HG02885 (cell line): ENCODE measurements at regions not wholly inside any gene's neighbourhood (a gene's known extent, or its start where the extent isn't known, plus 50 kb on each side); places are given as distances from the start of the nearest gene placed in this dataset.

Experiments
- ATAC-seq: cut with Tn5 transposase; IDR thresholded peaks from one replicate; pipeline ENCODE4 v1.9.1; 2021; ENCODE audit warnings: mild to moderate bottlenecking; ENCODE audit not compliant: unreplicated experiment, poor library complexity

DNA sequence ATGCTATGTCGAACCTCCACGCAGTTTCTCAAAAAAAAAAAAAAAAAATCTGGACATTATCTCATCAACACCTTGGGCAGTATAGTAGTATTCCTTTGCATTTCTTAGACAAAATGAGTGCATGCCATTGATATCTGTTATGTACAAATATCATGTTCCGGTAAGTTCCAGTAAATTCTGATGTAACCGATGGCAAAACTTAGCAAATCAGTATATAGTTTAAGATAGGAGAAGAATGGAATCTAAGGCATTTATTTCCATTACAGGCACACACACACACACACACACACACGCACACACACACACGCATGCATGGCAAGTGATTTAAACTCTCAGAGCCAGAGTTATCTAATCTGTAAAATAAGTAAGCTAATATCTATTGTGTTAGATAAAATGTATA, 356.5 kb upstream of the TUSC1 start:
- ATAC-seq: no peak

DNA sequence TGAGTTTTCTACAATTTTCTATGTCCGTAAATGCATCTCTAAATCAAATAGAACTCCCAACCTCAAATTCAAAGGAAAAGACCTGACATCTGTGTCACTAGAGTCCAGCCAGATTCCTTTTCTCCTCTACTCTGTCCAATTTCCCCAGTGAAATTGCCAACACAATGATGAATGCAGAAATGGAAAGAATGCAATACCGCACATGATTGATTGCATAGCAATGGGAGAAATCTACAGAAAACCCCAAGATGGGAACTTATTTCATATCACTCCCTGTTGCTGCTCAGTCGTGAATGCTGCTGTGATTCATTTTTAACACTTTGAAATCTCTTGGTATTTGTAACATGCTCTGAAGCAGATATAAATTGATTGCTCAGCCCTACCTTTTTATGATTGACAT, 355.1 kb upstream of the TUSC1 start:
- no peak for ATAC-seq

DNA sequence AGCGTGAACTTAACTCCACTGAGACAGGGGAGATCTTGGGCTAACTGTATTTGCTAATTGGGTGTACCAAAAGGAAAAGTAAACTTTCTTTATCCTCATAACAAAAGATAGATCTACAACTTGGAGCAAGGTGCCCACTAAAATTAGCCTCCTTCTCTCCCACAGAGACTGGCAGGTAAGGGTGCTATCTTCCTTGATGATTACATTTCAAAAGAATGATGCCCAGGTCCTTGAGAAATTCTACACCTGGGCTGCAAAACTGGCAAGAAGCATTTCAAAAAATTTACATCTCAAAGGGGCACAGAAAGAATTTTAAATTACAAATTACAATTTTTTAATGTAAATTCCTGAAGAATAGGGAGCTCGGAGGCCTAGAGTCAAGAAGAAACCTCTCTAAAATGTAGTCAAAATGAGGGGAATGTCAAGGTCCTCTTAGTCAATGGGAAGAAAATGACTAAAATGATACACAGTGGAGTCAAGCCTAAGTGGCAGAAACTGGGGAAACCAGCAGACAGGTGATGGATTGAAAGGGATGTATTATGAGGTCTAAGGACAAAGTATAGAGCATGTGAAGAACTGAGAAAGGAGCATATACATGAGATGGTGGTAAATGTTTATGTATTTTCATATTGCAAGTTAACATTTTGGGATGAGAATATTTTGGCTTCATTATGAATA, 348.3 kb upstream of the TUSC1 start:
- ATAC-seq: no peak

DNA sequence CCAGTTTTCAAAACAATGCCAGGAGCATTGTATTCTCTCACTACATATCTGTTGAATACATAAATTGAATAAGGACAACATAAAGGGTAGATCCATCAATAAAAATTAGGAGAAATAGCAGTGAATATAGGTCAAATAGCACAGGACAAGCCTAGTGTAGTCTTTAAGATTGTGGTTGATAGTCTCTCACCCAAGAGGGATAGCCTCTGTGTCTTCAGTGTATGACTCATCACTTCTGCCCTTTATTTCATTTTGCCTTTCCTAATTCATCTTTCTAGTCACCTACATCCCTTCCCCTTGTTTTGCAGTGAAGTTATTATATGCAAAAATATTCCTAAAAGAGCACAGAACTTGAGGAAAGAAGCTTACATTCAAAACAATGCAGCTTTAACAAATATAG, 335.0 kb upstream of the TUSC1 start:
- no peak for ATAC-seq

DNA sequence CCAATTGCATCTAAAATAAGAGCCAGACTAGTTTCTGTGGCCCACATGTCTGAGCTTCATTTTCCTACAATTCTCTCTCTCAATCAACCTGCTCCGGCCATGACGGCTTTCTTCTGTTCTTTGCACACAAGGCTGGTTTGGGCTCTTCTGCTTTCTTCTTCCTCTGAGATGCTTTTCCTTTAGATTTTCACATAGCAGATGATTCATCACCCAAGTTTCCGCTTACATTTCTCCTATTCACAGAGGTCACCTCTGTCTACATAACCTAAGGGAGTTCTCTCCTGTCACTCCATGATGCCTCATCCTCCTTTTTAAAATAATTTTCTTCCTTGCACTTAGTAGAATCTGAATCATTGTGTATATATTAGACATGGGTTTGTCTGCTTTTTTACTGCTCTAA, 334.6 kb upstream of the TUSC1 start:
- no peak for ATAC-seq

DNA sequence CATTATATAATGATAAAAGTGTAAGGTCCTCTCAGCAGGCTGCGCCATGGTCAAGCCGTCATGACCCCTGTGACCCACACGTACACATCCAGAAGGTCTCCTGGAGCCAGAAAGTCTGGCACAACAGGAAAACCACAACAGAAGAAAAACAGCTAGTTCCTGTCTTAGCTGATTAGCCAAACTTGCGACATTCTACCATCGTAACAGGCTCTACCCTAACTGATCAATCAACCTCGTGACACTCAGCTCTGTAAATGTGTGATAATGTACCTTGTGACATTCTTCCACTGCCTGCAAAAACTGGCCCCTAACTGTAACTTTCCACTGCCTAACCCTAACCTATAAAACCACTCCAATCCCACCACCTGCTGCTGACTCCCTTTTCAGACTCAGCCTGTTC, 316.4 kb upstream of the TUSC1 start:
- ATAC-seq: no peak

DNA sequence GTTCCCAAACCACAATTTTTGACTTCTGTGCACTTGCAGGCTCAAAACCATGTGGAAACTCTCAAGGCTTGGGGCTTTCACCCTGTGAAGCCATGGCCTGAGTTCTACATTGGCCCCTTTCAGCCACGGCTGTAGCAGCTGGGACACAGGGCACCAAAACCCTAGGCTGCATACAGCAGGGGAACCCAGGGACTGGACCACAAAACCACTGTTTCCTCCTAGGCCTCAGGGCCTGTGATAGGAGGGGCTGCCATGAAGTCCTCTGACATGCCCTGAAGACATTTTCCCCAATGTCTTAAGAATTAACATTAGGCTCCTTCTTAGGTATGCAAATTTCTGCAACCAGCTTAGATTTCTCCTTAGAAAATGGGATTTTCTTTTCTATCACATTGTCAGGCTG, 312.1 kb upstream of the TUSC1 start:
- ATAC-seq: no peak

DNA sequence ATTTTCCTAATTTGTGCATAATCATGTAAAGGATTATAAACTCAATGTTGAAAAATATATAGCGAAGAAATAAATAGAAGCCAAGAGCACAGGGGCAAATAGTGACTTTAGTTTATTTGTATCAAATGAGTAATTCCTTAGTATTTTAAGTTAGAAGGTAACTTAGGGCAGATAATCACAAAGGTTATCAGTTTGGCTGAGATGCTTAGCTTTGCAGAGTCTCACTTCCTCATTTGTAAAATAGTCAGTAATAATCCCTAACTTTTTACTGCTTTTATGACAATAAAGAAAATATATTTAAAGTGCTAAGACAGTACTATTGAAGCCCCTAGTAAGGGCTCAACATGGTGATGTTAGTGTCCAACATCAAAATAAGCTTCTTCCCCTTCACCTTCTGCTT, 297.4 kb upstream of the TUSC1 start:
- ATAC-seq: no peak

DNA sequence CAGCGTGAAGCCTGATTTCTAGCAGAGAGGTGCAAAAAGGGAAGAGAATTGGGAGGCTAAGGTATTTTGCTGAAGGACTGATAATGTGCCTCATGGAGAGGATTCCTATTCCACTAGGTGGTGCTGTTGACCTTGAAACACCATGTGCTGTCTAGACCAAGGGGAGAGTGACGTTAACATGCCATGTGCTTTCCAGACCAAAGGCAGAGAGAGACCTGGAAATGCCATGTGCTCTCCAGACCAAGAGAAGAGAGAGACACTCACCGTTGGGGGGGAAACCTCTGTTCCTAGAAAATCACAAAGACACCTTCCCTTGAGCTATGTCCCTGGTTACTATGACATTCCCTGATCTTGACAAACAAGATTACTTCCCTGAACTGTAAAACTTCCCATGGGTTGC, 286.0 kb upstream of the TUSC1 start:
- ATAC-seq: peak; percentile 72

DNA sequence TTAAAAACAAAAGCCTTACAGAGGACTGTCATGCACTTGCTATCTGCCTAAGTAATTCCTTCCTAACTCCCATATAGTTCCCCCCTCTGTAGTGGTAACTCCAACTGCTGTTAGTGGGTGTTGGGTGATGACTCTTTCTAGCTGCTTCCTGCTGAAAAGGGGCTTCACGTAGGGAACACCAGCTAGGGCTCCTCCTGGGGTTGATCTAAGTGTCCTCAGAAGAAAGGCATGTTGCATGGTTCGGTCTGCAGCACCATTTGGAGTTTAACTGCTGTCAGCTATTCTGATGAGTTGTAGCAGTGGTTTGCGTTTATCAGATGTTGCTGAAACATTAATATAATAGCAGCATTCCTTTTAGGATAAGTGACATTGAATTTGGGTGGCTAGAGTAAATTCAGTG, 281.9 kb upstream of the TUSC1 start:
- ATAC-seq: no peak

DNA sequence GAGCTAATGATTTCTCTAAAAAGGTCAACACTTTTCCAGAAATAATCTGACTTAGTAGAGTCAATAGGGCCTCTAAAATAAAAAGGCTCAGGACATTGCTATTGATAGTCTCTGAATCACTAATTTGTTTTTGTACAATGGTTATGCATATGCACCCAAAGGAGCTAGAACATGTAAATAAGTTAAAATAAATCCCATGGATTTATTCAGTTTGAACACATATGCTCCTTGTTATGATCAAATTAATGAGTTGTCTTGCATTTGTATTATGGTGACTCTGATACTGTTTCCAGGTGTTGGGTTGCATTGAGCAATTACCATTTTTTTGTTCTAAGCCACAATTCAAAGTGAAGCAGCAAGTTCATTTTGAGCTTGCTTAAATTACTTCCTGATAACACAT, 276.0 kb upstream of the TUSC1 start:
- ATAC-seq: no peak

DNA sequence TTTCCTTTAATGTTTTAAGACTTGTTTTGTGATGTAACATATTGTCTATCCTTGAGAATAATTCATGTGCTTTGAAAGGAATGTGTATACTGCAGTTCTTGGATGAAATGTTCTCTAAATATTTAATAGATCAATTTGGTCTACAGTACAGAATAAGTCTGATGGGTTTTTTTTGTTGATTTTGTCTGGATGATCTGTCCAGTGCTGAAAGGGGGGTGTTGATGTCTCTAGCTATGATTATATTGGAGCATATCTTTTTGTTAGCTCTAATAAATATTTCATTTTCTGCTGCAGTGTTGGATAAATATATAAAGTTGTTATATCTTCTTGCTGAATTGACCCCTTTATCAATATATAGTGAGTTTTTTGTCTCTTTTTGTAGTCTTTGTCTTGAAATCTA, 269.9 kb upstream of the TUSC1 start:
- no peak for ATAC-seq

DNA sequence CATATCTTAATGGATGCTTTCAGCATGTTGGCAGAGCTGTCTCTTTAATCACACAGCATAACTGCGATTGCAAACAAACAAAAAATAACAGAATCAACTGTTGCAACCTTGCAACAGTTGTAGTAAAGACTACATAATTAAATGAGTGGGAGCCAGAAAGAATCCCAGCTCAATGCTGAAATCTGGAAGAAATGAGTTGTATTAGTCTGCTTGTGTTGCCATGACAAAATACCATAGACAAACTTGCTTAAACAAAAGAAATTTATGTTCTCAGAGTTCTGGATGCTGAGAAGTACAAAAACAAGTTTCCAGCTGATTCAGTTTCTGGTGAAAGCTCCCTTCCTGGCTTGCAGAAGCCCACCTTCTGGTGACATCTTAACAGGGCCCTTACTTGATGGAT, 260.9 kb upstream of the TUSC1 start:
- ATAC-seq: no peak

DNA sequence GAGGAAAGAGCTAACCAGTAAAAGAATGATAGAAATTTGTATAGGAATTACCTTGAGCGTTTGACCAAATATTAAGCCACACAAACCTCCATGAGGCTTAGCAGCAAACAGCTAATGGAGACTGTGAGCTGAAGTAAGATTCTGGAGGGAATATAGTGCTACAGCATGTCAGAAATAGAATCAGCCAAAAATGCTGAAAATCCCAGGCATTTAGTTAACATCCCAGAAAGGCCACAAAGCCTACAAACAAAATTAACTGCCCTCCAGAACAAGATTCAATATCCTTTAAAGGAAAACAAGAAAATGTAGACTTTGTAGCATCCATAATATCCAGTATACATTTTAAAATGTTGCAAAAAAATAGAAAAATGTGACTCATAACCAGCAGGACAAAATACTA, 257.8 kb upstream of the TUSC1 start:
- ATAC-seq: no peak

DNA sequence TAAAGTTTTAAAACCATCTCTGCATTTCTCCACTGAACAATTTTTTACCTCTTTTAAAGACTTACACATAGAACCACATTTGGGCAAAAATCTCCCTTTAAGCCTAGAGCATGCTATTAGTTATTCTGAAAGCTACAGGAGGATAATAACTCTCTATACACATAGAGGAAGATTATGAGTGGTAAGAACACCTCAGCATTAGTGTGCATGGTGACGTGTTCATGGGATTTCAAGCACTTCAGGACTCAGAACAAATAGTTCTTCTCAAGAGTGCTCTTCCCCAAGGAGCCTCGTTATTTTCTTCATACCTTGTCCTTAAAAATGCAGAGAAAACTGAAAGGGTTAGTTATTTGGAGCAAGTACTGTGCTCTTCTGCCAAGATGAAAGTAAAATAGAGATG, 256.9 kb upstream of the TUSC1 start:
- no peak for ATAC-seq

DNA sequence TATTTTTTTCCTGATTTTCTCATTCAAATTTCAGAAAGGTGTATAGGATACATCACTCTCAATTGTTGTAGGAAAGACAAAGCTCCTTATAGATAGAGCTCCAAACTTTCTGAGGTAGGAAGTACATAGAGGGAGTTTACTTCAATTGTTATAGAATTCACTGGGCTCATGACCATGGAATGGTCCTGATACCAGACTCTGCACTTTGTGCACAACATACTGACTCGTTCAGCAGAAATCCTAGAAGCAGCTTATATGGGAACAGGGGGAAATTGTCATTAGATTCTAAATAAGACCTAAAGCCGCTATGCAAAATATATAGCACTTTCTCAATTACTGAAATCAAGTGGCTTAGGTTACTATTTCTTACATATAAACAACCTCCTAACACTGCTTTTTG, 240.5 kb upstream of the TUSC1 start:
- ATAC-seq: no peak

DNA sequence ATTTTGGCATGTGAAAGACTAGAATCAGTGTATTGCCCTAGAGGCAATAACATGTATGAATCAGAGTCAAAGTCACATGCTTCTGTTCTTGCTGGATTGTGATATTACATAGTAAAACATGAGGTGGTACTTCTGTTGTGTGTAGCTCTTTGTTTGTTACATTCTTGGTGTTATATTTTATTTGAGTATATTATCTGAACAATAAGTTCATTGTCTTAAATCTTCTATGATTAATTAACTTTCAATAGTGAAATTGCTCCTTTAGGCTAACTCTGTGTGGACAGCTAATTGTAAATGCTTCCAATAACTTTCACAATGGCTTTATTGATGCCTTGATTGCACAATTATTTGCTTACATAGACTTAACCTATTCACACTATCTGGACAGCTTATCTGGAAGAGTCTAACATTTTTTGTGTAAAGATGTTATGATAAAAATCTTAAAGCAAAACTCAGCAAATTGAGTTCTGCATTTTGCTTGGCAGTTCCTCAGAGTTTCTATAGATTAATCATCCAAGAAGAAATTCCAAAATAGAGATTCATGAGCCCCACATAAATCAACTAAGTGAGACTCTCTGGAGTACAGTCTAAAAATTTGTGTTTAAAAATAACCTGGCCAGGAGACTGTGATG, 239.6 kb upstream of the TUSC1 start:
- ATAC-seq: no peak

DNA sequence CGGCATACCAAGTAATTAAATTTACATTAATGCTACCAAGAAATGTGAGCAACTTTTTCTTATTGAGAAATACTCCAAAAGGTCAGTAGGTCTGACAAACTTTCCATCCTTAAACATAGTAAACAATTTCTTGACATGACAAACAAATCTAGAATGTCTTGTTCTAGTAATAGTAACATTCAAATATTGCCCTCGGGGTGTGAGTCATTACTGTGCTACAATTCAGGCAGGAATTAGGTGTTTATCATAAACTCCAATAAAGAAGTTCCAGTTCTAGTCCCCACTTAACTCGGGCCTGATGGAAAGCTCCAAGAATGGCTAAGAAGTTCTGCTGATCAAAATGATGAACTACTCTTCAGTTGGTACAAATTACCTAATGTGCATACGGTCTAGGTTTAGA, 235.6 kb upstream of the TUSC1 start:
- ATAC-seq: no peak

DNA sequence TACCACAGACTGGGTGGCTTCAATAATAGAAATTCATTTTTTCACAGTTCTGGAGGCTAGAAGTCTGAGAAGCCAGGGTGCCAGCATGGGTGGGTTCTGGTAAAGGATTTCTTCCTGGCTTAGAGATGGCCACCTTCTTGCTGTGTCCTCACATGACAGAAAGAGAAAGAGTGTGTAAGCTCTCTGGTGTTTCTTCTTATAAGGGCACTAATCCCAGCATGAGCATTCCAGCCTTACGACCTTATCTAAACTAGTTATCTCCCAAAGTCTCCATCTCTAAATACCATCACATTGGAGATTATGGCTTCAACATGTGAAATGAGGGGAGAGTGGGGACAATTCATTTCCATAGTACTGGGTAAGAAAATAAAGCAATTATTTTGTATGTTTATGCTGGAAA, 226.5 kb upstream of the TUSC1 start:
- no peak for ATAC-seq

DNA sequence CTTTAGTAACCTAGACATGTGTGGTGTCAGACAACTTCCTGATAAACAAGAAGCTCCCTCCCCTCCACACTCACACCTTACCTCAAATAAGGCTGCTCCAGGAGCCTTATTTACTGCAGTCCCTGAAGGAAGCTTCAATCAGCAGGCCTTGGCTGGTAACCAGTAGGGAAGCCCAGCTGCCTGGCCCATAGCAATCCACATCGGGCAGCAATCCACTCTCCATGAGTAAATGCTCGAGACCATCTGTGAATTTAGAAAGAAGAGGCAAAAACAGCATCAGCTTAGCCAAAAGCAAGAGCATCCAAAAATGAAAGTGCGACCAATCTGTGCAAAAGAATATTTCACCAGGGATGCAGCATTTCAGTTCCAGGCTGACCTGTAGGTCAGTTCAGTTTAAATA, 213.3 kb upstream of the TUSC1 start:
- no peak for ATAC-seq

DNA sequence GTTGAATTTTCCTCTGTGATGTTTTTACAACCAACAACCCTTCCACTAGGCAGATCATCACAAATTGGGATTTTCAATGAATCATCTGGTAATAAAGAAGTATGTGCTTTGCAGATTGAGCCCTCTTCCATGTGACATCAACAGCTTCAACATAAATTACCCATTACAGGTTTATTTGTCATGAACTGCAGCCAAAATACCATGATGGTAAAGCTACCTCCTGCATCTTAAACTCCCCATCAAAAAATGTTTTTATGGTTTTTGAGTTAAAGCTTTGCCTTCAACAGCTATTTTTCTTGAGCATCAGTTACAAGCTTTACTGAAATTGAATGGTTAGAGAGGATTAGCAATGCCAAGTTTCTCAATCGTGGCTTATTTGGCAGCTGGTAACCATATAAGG, 211.4 kb upstream of the TUSC1 start:
- no peak for ATAC-seq

DNA sequence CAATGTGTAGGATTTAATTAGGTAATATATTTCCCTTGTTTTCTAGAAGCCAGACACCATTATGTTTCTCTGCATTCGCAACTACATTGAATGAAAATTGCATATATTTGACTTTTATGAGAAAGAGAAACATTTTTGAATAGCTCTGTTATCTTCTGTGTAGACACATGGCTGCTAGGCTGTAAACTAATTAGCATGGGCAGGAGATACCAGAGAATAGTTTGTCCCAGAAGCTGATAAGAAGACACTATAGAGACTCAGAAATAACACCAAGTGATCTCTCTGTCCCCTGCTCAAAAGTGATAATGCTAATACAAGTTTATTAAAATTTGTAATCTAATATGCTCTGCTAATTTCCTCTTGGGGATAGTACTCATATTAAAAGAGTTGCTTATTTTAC, 198.0 kb upstream of the TUSC1 start:
- no peak for ATAC-seq

DNA sequence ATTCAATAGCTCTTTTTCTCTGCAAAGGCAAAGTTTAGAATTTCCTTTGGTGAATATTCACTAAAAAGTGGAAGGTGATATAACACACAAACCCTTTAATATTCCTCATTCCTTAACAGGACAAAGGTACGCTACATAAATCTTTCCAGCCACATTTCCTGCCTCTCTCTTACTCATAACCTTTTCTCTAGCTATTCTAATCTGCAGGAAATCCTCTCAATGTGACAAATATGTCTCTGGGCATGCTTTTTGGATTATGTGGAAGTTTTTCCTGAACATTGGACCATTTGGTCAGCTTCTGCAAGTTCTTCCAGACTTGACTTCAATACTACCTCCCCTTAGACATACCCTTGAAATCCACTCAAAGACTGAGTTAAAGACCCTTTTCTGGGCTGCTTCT, 186.3 kb upstream of the TUSC1 start:
- no peak for ATAC-seq
